ENCODE measurements at regions not wholly inside any gene's neighbourhood (a gene's known extent, or its start where the extent isn't known, plus 50 kb on each side); places are given as distances from the start of the nearest gene placed in this dataset.

- H3K36me3 ChIP-seq (ENCODE audit: control insufficient read depth, insufficient read depth, low read length), result no peaks in the 10 kb centered on the region
- in situ Hi-C loops (cut with MboI), result no loop called here
- TF ChIP-seq ARID3A (IDR thresholded peaks at IDR 0.05; ENCODE audit: borderline replicate concordance, low read depth, low read length) (no peak), TAF15 (IDR thresholded peaks at IDR 0.05; ENCODE audit: low read depth, low read length) (no peak), REST (IDR thresholded peaks at IDR 0.05; ENCODE audit: borderline replicate concordance) (no peak), REST (CRISPR knock-in tag; IDR thresholded peaks at IDR 0.05; ENCODE audit: low read depth) (no peak), SMARCA5 (IDR thresholded peaks at IDR 0.05) (no peak), SMARCB1 (IDR thresholded peaks at IDR 0.05; ENCODE audit: insufficient read length, low read depth) (no peak), MAX (CRISPR knock-in tag; IDR thresholded peaks at IDR 0.05) (no peak), GABPA (tag; conservative IDR thresholded peaks at IDR 0.05; ENCODE audit: low read depth) (no peak), ZBTB49 (CRISPR knock-in tag; IDR thresholded peaks at IDR 0.05; ENCODE audit: borderline replicate concordance) (no peak), EGR1 (conservative IDR thresholded peaks at IDR 0.05) (no peak), GTF2B (IDR thresholded peaks at IDR 0.05; ENCODE audit: extremely low read depth, insufficient read length) (no peak)
Observed at GRCh38 chr3:70426071-70426470, 113.6 kb upstream of the MDFIC2 start.

More at GRCh38 chr3:70426071-70426470, 113.6 kb upstream of the MDFIC2 start:
- Histone ChIP-seq H4K20me1 (replicated peaks; ENCODE audit: control insufficient read depth, insufficient read depth, low read length) (no peaks in the 10 kb centered on the region), H3K27me3 (ENCODE audit: control insufficient read depth in 2 of 2, insufficient read depth in 2 of 2, low read length in 2 of 2) (no peaks in the 10 kb centered on the region), H3K4me2 (ENCODE audit: insufficient read depth, low read length) (no peak overlapping the region), H2AFZ (ENCODE audit: low read depth, low read length) (no peak overlapping the region), H3K27ac (ENCODE audit: extremely low read depth, low read depth, low read length) (no peak overlapping the region), H3K79me2 (ENCODE audit: control insufficient read depth, insufficient read depth, low read length) (no peaks in the 10 kb centered on the region), H3K9ac (ENCODE audit: insufficient read depth in 1 of 2, low read depth in 2 of 2, low read length in 2 of 2) (no peak overlapping the region), H3K4me1 (replicated peaks in 1 of 2; ENCODE audit: control insufficient read depth in 2 of 2, insufficient read depth in 2 of 2, low read length in 2 of 2) (no peaks in the 10 kb centered on the region), H3K4me3 (no peak overlapping the region), H3K9me1 (ENCODE audit: control insufficient read depth, insufficient read depth, low read length) (no peaks in the 10 kb centered on the region), H3K9me3 (replicated peaks; ENCODE audit: control insufficient read depth, insufficient read depth, low read depth, low read length) (no peaks in the 10 kb centered on the region)
- DNase-seq (ENCODE audit: extremely low read depth in 1 of 4, low spot score in 3 of 4), result no peak
- BruUV-seq (replicated peaks), result no TSS peak
- ChIA-PET CTCF (ENCODE audit: low intra/inter-chr PET ratio) (no interaction called here), POLR2A (no interaction called here)
- FAIRE-seq, result no peak
- intact Hi-C loops (cut with micrococcal nuclease), result no loop called here
- no peak for ATAC-seq
